SK-MEL-5 (cell line): ENCODE measurements at regions not wholly inside any gene's neighbourhood (a gene's known extent, or its start where the extent isn't known, plus 50 kb on each side); places are given as distances from the start of the nearest gene placed in this dataset.
"Not testable (repeated sequence)": the region's sequence is repeated elsewhere in the genome, so short reads cannot be mapped to it uniquely, and the experiment has no call there.

Experiments used
- DNase-seq: peaks from one replicate; pipeline ENCODE4 v3.0.0-alpha.2; 2016; ENCODE audit warnings: low read depth, low spot score
- in situ Hi-C: cut with HindIII; loops from 2 replicates; pipeline ENCODE4 v1.10.0; 2016; ENCODE audit warnings: low sequenced_read_pairs, high pct_unique_total_duplicates, low pct_unique_long_range_greater_than_20kb

DNA sequence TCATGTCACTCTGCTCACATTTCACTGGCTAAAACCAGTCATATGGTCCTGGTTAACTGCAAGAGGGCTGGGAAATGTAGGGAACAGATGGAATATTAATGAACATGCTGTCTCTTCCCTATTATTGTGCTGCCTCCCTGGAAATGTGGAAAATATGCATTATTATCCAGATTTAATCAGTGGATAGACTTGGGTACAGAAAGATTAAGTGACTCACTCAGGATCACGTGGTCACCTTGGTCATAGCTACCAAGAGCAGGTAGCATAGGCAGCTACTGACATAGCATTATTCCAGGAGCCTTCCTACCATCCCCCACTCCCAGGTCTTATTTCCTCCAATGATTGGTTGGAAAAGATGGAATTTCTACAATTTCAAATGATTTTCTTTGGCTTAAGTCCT lies 141.1 kb downstream of the HRH4 start:
- in situ Hi-C loops: no loop called here

DNA sequence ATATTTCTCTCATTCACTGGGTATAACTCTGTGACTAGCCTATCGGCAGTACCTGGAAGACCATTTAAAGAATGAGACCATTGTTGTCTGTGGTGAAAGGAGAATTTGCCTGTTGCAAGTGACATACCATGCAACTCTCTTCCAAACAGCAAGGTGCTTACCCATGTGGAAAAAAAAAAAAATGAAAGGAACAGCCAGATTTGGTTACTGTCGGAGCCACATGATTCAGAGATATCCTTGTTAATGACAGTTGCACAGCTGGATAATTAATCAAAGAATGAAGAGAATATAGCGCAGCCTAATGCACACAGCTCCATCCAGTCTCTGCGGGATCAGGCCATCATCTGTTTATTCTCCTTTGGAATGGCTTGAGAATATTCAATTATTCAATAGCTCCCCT lies 141.8 kb downstream of the HRH4 start:
- DNase-seq: no peak
- in situ Hi-C loops: no loop called here

More for the DNA sequence above, 141.1 kb downstream of the HRH4 start:
- DNase-seq: no peak

DNA sequence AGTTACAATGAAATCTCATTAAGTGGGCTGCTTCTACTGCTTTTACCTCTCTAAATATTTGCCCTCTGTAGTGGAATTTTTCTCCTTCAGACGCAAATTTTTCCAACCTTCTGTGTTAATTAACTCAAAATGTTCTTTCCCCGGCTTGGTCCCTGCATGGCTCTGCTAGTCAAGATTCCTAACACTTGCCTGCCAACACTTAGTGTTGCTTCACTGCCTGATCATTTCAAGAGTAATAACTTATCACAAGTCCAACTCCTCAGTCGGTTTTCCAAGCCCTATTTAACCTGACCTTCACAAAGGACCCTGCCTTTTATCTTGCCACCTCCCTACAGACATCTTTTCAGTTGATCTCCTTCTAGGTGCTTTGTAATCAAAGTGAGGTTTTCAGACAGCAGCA lies 142.7 kb downstream of the HRH4 start:
- no peak for DNase-seq
- in situ Hi-C loops: no loop called here

DNA sequence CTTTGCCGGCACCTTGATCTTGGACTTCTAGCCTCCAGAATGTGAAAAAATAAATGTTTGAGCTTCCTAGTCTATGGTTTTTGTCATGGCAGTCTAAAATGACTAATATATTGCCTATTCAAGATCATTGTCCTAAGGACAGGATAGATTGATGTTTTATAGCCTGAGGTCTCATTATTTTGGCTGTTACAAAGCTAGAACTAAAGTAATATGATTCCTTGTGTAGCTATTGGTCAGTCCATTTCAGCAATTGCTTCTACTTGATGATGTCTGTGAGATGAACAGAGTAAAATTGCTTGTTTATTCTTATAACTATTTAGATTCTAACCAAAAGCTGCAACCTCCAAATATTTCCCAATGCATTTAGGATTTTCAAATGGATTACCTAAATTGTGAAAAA lies 145.0 kb downstream of the HRH4 start:
- DNase-seq: no peak
- in situ Hi-C loops: no loop called here

DNA sequence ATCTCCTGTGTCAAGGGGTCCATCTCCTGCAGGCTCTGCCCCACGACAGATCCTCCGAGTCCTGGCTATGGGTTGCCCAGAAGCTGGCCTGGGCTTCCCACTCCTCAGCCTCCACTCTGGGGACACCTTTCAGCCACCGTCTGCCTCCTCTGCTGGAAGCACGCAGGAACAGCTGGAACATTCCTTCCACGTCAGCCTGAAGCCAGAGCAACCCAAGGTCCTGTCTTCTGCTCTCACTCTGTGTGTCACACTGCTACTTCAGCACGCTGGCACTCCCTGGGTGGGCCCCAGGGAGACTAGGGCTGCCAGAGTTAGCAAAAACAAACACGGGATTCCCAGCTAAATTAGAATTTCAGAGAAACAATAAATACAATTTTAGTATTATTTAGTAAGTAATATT lies 148.8 kb downstream of the HRH4 start:
- in situ Hi-C loops: no loop called here
- no peak for DNase-seq

DNA sequence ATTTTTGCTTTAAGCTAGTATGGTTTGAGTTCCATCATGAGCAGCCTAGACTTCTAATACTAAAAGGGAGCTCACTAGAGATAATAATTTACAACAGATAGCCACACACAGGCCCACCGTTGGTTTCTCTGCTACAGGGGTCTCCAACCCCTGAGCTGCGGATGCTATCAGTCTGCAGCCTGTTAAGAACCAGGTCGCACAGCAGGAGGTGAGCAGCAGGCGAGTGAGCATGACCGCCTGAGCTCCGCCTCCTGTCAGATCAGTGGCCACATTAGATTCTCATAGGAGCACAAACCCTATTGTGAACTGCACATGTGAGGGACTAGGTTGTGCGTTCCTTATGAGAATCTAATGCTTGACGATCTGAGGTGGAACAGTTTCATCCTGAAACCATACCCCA lies 150.6 kb downstream of the HRH4 start:
- in situ Hi-C loops: no loop called here
- no peak for DNase-seq

DNA sequence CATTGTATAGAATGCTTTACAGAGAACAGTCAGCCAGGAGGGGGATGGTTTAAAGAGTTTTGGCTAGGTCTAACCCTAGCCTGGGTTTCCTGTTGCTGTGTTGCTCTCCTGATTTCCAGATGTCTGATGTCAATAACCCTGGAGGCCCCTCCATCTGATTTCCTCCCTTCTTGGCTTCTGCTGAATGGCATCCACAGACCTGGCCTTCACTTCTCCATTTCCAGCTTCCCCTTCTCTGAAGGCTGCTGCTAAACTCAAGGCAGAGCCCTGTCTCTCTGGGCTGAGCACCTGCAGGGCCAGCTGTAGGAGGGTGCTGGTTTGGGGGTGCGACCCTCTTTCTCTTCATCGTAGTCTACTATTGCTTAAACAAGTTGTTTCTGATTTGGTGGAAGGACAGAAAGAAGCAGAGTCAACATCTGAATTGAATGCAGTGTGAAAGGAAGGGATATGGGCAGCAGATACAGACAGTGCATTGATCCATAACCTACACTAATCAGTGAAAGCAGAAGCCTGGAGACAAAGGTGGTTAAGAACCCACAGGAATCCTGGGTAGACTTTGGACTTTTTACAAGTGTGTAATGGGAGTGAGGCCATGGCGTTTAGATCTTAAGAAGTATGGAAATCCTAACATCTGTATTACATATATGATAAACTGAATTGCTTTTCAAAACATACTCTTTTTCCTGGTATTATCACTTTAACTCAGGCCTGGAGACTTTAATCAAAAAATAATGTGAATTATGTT lies 153.6 kb downstream of the HRH4 start:
- DNase-seq: no peak
- in situ Hi-C loops: no loop called here

DNA sequence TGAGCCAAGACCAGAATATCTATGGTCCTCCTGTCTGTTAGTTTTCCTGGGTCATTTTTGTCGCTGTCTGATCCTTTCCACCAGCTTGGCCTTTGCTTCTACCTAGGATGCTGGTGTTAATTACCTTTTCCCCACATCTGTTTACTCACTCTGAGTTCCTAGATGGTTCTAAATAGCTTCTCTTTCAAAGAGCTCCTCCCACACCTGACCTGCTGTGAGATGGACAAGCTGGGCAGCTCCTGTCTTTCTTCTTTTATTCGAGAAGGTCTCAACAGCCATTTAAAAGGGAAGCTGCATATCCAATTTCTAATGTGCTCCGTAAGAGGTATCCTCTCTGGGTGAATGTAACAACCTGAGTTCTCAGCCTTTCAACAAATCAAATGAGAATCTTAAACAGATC lies 156.2 kb downstream of the HRH4 start:
- in situ Hi-C loops: no loop called here
- no peak for DNase-seq

DNA sequence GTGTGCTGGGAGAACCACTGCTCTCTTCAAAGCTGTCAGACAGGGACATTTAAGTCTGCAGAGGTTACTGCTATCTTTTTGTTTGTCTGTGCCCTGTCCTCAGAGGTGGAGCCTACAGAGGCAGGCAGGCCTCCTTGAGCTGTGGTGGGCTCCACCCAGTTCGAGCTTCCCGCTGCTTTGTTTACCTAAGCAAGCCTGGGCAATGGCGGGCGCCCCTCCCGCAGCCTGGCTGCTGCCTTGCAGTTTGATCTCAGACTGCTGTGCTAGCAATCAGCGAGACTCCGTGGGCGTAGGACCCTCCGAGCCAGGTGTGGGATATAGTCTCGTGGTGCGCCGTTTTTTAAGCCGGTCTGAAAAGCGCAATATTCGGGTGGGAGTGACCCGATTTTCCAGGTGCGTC lies 164.0 kb downstream of the HRH4 start:
- DNase-seq, in situ Hi-C loops: not testable (repeated sequence)

DNA sequence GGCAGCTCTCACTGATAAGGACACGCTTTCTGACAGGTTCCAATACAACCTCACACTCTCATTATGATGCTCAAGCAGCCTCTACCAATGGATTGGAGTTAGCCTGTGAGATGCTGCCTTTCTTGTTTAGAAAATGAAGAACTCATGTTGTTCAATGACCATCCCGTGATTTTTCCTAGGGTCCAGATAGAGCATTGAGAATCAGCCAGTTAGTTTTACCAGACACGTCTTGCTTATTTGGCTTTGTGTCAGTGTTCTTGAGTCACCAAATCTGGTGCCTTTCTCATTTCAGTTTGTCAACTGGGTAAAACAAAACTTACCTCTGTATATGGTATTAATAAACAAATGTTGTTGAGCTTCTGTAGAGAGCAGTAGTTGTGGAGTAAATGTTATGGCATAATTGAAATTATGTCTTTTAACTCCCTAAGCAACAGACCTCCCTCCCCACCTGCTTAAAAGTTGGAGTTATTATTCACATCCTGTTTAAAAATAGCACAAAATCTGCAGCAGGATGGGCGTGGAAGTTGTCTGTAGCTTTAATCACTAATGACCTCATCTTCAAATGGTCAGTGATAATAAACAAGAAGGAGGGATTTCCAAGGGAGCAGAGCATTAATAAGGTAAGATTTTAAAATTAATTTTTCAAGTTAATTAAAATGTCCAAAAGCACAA lies 167.3 kb downstream of the HRH4 start:
- in situ Hi-C loops: no loop called here
- no peak for DNase-seq

DNA sequence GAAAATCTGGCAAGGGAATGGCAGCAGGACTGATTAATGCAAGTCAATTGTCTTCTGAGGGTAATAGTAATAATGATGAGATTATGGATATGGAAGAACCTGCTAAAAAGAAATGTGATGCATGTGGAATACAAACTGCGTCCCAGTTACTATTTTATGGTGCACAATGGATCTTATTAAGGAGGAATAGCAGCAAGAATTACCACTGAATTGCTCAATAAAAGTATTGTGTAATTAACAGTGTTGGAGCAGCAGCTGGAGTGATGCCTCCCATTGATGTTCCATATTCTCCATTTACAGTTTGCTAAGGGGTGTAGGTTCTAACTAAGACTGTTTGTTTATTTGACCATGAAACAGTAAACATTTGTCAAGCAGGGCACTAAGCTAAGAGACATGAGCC lies 167.9 kb downstream of the HRH4 start:
- in situ Hi-C loops: no loop called here
- DNase-seq: no peak

DNA sequence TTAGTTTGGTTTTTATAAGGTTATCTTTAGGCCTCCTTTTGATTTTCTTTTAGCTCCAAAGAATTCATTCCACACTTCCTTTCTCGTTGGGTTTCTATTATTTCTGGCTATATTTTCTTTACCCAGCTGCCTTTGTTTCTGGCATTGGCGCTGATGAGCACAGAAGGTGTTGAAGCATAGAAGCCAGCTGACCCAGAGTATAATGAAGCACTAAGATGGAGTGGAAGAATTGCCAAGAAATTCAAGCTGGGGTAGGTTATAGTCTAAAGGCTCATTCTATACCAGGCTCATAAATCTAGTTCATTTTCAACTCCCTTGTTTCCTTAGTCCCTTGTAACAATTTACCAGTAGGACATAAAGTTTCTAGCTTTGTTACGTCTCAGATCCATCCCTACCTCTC lies 169.5 kb downstream of the HRH4 start:
- no peak for DNase-seq
- in situ Hi-C loops: no loop called here

DNA sequence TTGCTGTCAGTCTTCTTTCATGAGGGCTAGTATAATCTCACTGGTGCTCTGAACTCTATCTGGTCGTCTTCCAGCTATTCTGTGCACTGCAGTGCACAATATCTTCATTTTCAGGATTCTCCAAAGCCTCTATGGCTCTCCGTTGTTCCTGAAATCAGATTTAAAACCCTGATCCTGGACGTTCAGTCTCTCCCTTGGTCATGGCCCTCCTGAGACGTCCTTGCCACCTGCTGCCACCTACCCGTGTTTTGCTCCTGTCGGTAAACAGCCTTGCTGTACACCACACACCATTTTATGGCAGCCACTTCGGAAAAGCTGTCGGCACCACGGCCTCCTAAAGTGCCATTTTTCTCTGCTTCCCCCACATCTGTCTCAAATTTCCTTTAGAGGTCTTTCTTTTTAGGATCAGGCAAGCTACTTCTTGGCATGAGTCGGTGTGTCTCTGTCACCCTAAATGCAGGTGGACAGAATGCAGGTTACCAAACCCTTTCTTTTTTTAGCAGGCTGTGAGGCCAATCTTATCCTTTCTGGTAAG lies 170.0 kb downstream of the HRH4 start:
- in situ Hi-C loops: no loop called here
- no peak for DNase-seq

DNA sequence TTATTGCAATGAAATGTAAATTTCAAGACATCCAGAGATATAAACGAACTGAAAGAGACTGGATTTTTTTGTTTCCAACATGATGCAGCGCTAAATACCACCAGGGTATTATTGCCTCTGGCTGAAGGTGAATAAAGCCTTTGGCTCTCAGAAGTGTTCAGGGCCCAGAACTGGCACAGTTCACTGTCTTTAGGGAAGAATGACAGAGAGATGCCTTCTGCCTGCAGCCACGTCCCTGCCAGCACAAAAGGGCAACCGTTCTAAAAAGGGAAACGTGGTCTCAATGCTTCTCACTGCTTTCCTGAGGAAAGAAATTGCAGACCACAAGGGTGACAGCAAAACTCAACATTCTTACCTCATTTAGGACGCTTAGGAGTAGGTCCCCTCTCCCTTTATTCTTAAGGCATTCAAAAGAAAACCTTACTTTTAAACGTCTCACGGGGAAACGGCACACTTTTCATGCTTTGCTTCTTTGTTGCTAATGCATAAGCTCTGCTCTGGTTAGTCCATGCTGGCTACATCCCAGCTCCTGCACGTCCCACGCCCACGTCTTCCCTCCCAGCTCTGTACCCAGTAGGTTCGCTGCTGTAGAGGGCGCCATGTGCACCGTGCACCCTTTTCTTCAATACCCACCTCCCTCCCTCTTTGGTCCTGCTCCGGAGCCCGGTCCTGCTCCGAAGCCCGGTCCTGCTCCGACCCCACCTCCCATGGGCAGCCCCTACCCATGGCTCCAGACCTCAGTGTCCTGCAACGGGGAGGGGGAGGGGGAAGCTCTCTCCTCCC lies 171.0 kb downstream of the HRH4 start:
- in situ Hi-C loops: no loop called here
- no peak for DNase-seq

DNA sequence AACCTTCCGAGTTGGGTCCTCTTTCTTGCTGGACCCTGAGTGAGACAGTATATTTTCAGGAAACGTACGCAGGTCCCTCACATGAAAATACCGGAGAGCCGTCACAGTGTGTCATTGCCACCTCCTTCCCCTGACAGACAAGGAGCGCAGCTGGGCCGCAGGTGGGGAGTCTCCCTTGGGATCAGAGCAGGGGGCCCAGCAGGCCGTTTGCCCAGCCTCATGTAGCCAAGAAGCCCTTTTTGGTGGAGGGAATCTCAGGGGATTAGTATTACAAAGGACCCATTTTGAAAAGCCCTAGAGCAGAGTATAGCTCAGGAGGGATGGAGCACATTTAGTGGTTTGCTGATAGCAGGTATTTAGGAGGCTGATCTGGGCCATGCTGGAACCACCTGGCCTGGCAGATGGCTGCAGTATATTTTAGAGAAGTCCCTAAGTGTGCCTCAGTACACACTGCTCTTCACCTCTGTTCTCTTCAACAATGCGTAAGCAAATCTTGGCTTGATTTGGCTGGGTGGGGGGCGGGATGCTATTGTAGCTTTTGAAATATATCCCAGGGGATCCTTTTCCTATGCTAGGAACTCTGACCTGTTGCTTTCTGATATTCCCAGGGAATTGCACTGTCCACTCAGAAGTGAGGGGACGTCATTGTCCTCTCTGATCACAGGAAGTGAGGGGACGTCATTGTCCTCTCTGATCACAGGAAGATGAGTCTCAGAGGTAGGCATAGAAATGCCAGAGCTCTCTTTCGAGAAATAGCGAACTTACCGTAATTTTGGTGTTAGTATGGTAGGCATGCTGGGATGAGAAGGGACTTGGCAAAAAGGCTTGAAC lies 171.9 kb downstream of the HRH4 start:
- DNase-seq: no peak
- in situ Hi-C loops: no loop called here

DNA sequence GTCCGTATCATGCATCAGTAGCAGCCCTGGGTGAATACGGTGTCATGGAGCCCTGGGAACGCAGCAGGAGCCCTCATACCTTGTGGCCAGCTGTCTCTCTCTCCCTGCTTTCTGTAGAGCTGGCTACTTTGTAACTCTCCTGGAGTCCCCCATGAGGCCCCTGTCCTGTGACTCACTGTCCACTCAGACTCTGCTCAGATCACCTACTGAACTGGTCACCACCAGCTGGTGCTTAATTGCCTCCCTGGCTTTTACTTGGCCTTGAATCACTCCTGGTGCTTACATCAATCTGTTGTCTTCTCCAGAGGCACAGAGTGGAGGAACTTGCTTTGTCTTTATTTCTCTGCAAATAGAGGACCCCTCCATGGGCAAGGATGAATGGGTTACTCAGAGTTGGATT lies 172.7 kb downstream of the HRH4 start:
- in situ Hi-C loops: no loop called here
- DNase-seq: no peak

DNA sequence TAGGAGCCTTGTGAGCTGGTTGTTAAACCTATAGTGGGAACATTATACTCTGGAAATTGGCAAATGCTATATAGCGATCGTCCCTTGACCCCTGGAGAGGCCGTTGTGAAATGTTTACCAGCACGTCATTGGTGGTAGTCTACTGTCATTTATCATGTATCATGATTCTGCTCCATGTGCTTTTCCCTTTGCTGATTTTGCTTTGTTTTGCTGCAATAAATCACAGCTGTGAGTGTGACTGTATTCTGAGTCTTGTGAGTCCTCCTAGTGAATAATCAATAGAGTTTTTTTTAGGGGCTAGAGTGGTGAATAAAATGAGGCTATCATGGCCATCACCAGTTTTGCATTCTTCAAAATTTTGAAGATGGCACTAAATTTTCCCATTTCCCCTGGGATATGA lies 189.1 kb downstream of the HRH4 start:
- DNase-seq: no peak
- in situ Hi-C loops: no loop called here

DNA sequence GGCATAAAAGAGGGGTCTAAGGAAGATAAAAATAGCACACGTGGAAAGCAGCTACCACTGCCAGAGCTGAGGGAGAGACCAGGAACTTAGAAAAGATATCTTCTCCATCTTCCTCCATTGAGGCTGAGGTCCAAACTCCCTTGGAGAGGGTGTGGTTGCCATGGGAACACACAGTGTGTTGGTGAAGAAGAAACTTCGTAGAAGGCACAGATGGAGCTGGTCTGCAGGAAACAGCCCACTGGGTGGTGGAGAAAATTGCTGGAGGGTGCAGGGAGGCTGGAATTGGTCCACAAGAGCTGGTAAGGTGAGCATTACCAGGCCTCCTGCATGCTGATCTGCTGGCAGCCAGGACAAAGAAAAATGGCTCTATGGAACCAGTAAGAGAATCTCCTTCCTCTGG lies 191.0 kb downstream of the HRH4 start:
- in situ Hi-C loops: no loop called here
- DNase-seq: no peak
